Hepatocyte (in vitro differentiated cells): ENCODE measurements at regions not wholly inside any gene's neighbourhood (a gene's known extent, or its start where the extent isn't known, plus 50 kb on each side); places are given as distances from the start of the nearest gene placed in this dataset.

Experiments used
- DNase-seq: peaks from one replicate; pipeline ENCODE4 v3.0.0-alpha.2; 2016; ENCODE audit warnings: low spot score
- H2AFZ ChIP-seq: fragments of 200-600 bp; sonication (generic); 2 replicates; pipeline ENCODE4 v1.6.0; 2016; ENCODE audit warnings: antibody characterized with exemption, mild to moderate bottlenecking
- H3K27ac ChIP-seq: fragments of 200-600 bp; sonication (generic); 2 replicates; pipeline ENCODE4 v1.5.1; 2016; ENCODE audit warnings: mild to moderate bottlenecking
- H3K27me3 ChIP-seq: fragments of 200-600 bp; sonication (generic); 2 replicates; pipeline ENCODE4 v1.6.1; 2016
- H3K36me3 ChIP-seq: fragments of 200-600 bp; sonication (generic); replicated peaks from 2 replicates; pipeline ENCODE4 v1.5.1; 2016; ENCODE audit warnings: low read depth; ENCODE audit not compliant: insufficient read depth
- H3K4me1 ChIP-seq: fragments of 200-600 bp; sonication (generic); 2 replicates; pipeline ENCODE4 v1.5.1; 2016; ENCODE audit warnings: mild to moderate bottlenecking, moderate library complexity; ENCODE audit not compliant: insufficient read depth
- H3K4me2 ChIP-seq: fragments of 200-600 bp; sonication (generic); 2 replicates; pipeline ENCODE4 v1.6.0; 2016
- H3K4me3 ChIP-seq: fragments of 200-600 bp; sonication (generic); 2 replicates; pipeline ENCODE4 v1.5.1; 2016; ENCODE audit warnings: mild to moderate bottlenecking
- H3K79me2 ChIP-seq: fragments of 200-600 bp; sonication (generic); 2 replicates; pipeline ENCODE4 v1.6.0; 2017; ENCODE audit warnings: mild to moderate bottlenecking
- H3K9me2 ChIP-seq: fragments of 200-600 bp; sonication (generic); replicated peaks from 2 replicates; pipeline ENCODE4 v1.6.0; 2017; ENCODE audit warnings: mild to moderate bottlenecking; ENCODE audit not compliant: insufficient read depth
- H3K9me3 ChIP-seq: fragments of 200-600 bp; sonication (generic); 2 replicates; pipeline ENCODE4 v1.5.1; 2016; ENCODE audit warnings: low read depth, mild to moderate bottlenecking
- H4K20me1 ChIP-seq: fragments of 200-600 bp; sonication (generic); 2 replicates; pipeline ENCODE4 v1.6.0; 2016; ENCODE audit warnings: mild to moderate bottlenecking; ENCODE audit not compliant: insufficient read depth, poor library complexity, severe bottlenecking
- EZH2 ChIP-seq: fragments of 200-600 bp; sonication (generic); IDR thresholded peaks from 2 replicates; pipeline ENCODE4 v1.6.1; 2016; ENCODE audit warnings: antibody characterized with exemption, mild to moderate bottlenecking, borderline replicate concordance
- EZH2phosphoT487 ChIP-seq: fragments of 200-600 bp; sonication (generic); IDR thresholded peaks from one replicate; pipeline ENCODE4 v1.6.1; 2018; ENCODE audit warnings: antibody characterized with exemption, mild to moderate bottlenecking, low read depth, moderate library complexity; ENCODE audit not compliant: unreplicated experiment, severe bottlenecking
- WGBS: methylation state at CpG from one replicate; pipeline ENCODE4 v1.1.6; 2016; ENCODE audit warnings: low lambda C conversion rate; ENCODE audit errors: missing lambda C conversion rate; 5-methylcytosine and 5-hydroxymethylcytosine counted together
- TF ChIP-seq, protein P1 (sequence below): fragments of 200-600 bp; sonication (generic); IDR thresholded peaks from 2 replicates; pipeline ENCODE4 v1.5.1; 2016; ENCODE audit warnings: antibody characterized with exemption, mild to moderate bottlenecking; ENCODE audit not compliant: poor library complexity

- Histone ChIP-seq H3K27me3 (no peaks in the 10 kb centered on the region), H3K9me3 (no peaks in the 10 kb centered on the region), H3K4me2 (no peak overlapping the region), H3K4me1 (peaks cover 6% of the 10 kb centered on the region), H3K27ac (no peak overlapping the region), H4K20me1 (no peaks in the 10 kb centered on the region), H3K4me3 (no peak overlapping the region), H3K36me3 (no peaks in the 10 kb centered on the region), H3K9me2 (no peaks in the 10 kb centered on the region), H2AFZ (no peak overlapping the region), H3K79me2 (no peaks in the 10 kb centered on the region)
- TF ChIP-seq, protein P1, sequence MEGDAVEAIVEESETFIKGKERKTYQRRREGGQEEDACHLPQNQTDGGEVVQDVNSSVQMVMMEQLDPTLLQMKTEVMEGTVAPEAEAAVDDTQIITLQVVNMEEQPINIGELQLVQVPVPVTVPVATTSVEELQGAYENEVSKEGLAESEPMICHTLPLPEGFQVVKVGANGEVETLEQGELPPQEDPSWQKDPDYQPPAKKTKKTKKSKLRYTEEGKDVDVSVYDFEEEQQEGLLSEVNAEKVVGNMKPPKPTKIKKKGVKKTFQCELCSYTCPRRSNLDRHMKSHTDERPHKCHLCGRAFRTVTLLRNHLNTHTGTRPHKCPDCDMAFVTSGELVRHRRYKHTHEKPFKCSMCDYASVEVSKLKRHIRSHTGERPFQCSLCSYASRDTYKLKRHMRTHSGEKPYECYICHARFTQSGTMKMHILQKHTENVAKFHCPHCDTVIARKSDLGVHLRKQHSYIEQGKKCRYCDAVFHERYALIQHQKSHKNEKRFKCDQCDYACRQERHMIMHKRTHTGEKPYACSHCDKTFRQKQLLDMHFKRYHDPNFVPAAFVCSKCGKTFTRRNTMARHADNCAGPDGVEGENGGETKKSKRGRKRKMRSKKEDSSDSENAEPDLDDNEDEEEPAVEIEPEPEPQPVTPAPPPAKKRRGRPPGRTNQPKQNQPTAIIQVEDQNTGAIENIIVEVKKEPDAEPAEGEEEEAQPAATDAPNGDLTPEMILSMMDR, result no peak
- TF ChIP-seq EZH2phosphoT487, result no peak
- TF ChIP-seq EZH2, result no peak
- no peak for DNase-seq
- 66% methylated on average over 5 of the region's 5 CpGs for WGBS
Measured at GRCh38 chr6:15769511-15770018, 106.7 kb upstream of the DTNBP1 start.

- Histone ChIP-seq H3K4me3 (no peak overlapping the region), H3K36me3 (no peaks in the 10 kb centered on the region), H3K4me2 (no peak overlapping the region), H3K9me2 (no peaks in the 10 kb centered on the region), H4K20me1 (no peaks in the 10 kb centered on the region), H3K9me3 (no peaks in the 10 kb centered on the region), H2AFZ (no peak overlapping the region), H3K27me3 (no peaks in the 10 kb centered on the region), H3K79me2 (no peaks in the 10 kb centered on the region), H3K27ac (no peak overlapping the region), H3K4me1 (peaks cover 11% of the 10 kb centered on the region)
- no peak for TF ChIP-seq EZH2phosphoT487
- WGBS, result 87% methylated on average over 5 of the region's 5 CpGs
- DNase-seq, result no peak
Measured at GRCh38 chr6:15768999-15769398, 106.2 kb upstream of the DTNBP1 start.

- Histone ChIP-seq H3K36me3 (no peaks in the 10 kb centered on the region), H3K4me3 (no peak overlapping the region), H3K79me2 (no peaks in the 10 kb centered on the region), H3K4me1 (peaks cover 15% of the 10 kb centered on the region), H3K27me3 (no peaks in the 10 kb centered on the region), H4K20me1 (no peaks in the 10 kb centered on the region), H3K9me3 (no peaks in the 10 kb centered on the region), H3K27ac (peak overlapping the region; percentile 62), H2AFZ (no peak overlapping the region), H3K9me2 (no peaks in the 10 kb centered on the region), H3K4me2 (peak overlapping the region; percentile 50)
- 12% methylated on average over 8 of the region's 8 CpGs for WGBS
- TF ChIP-seq EZH2, result no peak
- no peak for TF ChIP-seq EZH2phosphoT487
- TF ChIP-seq, protein P1, result no peak
- peak; percentile 86 for DNase-seq
Measured at GRCh38 chr6:15763837-15764236, 101.0 kb upstream of the DTNBP1 start.

DNA sequence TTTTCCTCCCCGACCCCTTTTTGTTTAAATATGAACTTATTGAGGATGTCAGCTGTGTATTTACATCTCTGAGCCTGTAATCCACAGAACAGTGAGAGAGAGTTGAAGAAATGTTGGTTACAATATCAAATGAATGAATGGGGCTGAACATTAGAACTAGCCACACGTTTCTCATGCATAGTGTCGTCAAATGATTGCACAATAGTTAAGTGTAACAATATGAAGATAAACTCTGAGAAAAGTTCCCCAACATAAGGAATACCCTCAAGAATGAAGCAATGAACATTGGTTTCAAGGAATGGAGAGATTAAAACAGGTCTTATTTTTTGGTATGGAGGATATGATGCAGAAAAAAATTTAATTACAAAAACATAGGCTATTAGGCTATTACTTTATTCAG is 100.5 kb upstream of the DTNBP1 start:
- Histone ChIP-seq H2AFZ (no peak overlapping the region), H3K79me2 (no peaks in the 10 kb centered on the region), H3K27me3 (no peaks in the 10 kb centered on the region), H3K4me1 (peaks cover 15% of the 10 kb centered on the region), H3K4me2 (peak overlapping the region; percentile 50), H3K36me3 (no peaks in the 10 kb centered on the region), H3K27ac (peak overlapping the region; percentile 62), H3K9me3 (no peaks in the 10 kb centered on the region), H3K9me2 (no peaks in the 10 kb centered on the region), H3K4me3 (no peak overlapping the region), H4K20me1 (no peaks in the 10 kb centered on the region)
- TF ChIP-seq EZH2phosphoT487 (no peak), EZH2 (no peak)
- TF ChIP-seq, protein P1, result no peak
- DNase-seq, result no peak
- WGBS, result 62% methylated on average over 3 of the region's 3 CpGs
